ENCODE measurements at regions not wholly inside any gene's neighbourhood (a gene's known extent, or its start where the extent isn't known, plus 50 kb on each side); places are given as distances from the start of the nearest gene placed in this dataset.

GRCh38 chr7:16023503-16023902, 337.0 kb upstream of the MEOX2 start:
- Histone ChIP-seq H3K4me1 (peaks cover 0 to 66% (median 47%) of the 10 kb centered on the region in 9 donors), H3K27me3 (no peaks in the 10 kb centered on the region), H3K4me3 (no peak overlapping the region), H3K27ac (no peak overlapping the region), H3K36me3 (no peaks in the 10 kb centered on the region), H3K9me3 (no peaks in the 10 kb centered on the region)
- 79 to 82% methylated on average over 3 of the region's 3 CpGs for WGBS, 2 donors
- DNase-seq (no peak), ATAC-seq (no peak)
- TF ChIP-seq CTCF (IDR thresholded peaks at IDR 0.05), result no peak
- intact Hi-C loops (cut with DNase I), result no loop called here

- peaks cover 0 to 62% (median 43%) of the 10 kb centered on the region in 9 donors for H3K4me1 ChIP-seq
- no peak for ATAC-seq
These were observed 336.6 kb upstream of the MEOX2 start for GRCh38 chr7:16023046-16023445.

GRCh38 chr7:16021851-16022250, 335.4 kb upstream of the MEOX2 start:
- H3K9me3 ChIP-seq, result no peaks in the 10 kb centered on the region

More at GRCh38 chr7:16023046-16023445, 336.6 kb upstream of the MEOX2 start:
- no peaks in the 10 kb centered on the region for H3K36me3 ChIP-seq
- H3K9me3 ChIP-seq, result no peaks in the 10 kb centered on the region
- DNase-seq, result no peak
- intact Hi-C loops (cut with DNase I), result no loop called here
- no peak overlapping the region for H3K4me3 ChIP-seq
- no peak for TF ChIP-seq CTCF (IDR thresholded peaks at IDR 0.05)
- H3K27me3 ChIP-seq, result no peaks in the 10 kb centered on the region
- 74 to 85% methylated on average over 2 of the region's 2 CpGs for WGBS, 2 donors
- no peak overlapping the region for H3K27ac ChIP-seq

GRCh38 chr7:16015981-16016380, 329.5 kb upstream of the MEOX2 start:
- no peak for TF ChIP-seq CTCF (IDR thresholded peaks at IDR 0.05)
- DNase-seq (no peak), ATAC-seq (no peak)
- no peak overlapping the region for H3K4me3 ChIP-seq
- intact Hi-C loops (cut with DNase I), result no loop called here
- H3K36me3 ChIP-seq, result no peaks in the 10 kb centered on the region
- no peaks in the 10 kb centered on the region for H3K27me3 ChIP-seq
- H3K4me1 ChIP-seq, result no peaks in the 10 kb centered on the region
- peaks cover 0 to 5% (median 0%) of the 10 kb centered on the region in 11 donors for H3K9me3 ChIP-seq
- H3K27ac ChIP-seq, result no peak overlapping the region

More at GRCh38 chr7:16021851-16022250, 335.4 kb upstream of the MEOX2 start:
- H3K36me3 ChIP-seq, result no peaks in the 10 kb centered on the region
- intact Hi-C loops (cut with DNase I), result no loop called here
- WGBS, 2 donors, result 43 to 55% methylated on average over 1 of the region's 1 CpG
- no peak overlapping the region for H3K4me3 ChIP-seq
- H3K27ac ChIP-seq, result no peak overlapping the region
- H3K4me1 ChIP-seq, result peaks cover 0 to 54% (median 34%) of the 10 kb centered on the region in 9 donors
- no peaks in the 10 kb centered on the region for H3K27me3 ChIP-seq
- DNase-seq, result no peak
- TF ChIP-seq CTCF (IDR thresholded peaks at IDR 0.05), result no peak
- no peak for ATAC-seq

Measured in heart right ventricle (tissue), 16 donors.